ENCODE measurements at regions not wholly inside any gene's neighbourhood (a gene's known extent, or its start where the extent isn't known, plus 50 kb on each side); places are given as distances from the start of the nearest gene placed in this dataset.
"Not testable (repeated sequence)": the region's sequence is repeated elsewhere in the genome, so short reads cannot be mapped to it uniquely, and the experiment has no call there.

GRCh38 chr13:62162860-62163259 is 747.2 kb upstream of the PCDH20 start:
- no peak for DNase-seq

GRCh38 chr13:62158520-62158919 is 742.9 kb upstream of the PCDH20 start:
- DNase-seq, result no peak

GRCh38 chr13:62151724-62152123 is 736.1 kb upstream of the PCDH20 start:
- not testable (repeated sequence) for DNase-seq

GRCh38 chr13:62142048-62142447 is 726.4 kb upstream of the PCDH20 start:
- no peak for DNase-seq

- DNase-seq, result no peak
Measured at GRCh38 chr13:62139597-62139996, 723.9 kb upstream of the PCDH20 start.

- DNase-seq, result no peak
Measured at GRCh38 chr13:62137629-62138405, 722.2 kb upstream of the PCDH20 start.

- no peak for DNase-seq
Measured at GRCh38 chr13:62131604-62132003, 716.0 kb upstream of the PCDH20 start.

- DNase-seq, result no peak
Measured at GRCh38 chr13:62130062-62130970, 714.7 kb upstream of the PCDH20 start.

- DNase-seq, result no peak
Measured at GRCh38 chr13:62129000-62129551, 713.4 kb upstream of the PCDH20 start.

GRCh38 chr13:62126400-62126799 is 710.8 kb upstream of the PCDH20 start:
- DNase-seq, result no peak

GRCh38 chr13:62125451-62125850 is 709.8 kb upstream of the PCDH20 start:
- no peak for DNase-seq

GRCh38 chr13:62123409-62123808 is 707.8 kb upstream of the PCDH20 start:
- no peak for DNase-seq

- no peak for DNase-seq
Measured at GRCh38 chr13:62122434-62122833, 706.8 kb upstream of the PCDH20 start.

- peak; percentile 1 for DNase-seq
Measured at GRCh38 chr13:62119739-62120700, 704.4 kb upstream of the PCDH20 start.

GRCh38 chr13:62115831-62116230 is 700.2 kb upstream of the PCDH20 start:
- DNase-seq, result no peak

- DNase-seq, result peak; percentile 2
Measured at GRCh38 chr13:62113179-62113578, 697.5 kb upstream of the PCDH20 start.

- DNase-seq, result no peak
Measured at GRCh38 chr13:62110079-62110478, 694.4 kb upstream of the PCDH20 start.

GRCh38 chr13:62104136-62104535 is 688.5 kb upstream of the PCDH20 start:
- not testable (repeated sequence) for DNase-seq

GRCh38 chr13:62096652-62097051 is 681.0 kb upstream of the PCDH20 start:
- DNase-seq, result no peak

- no peak for DNase-seq
Measured at GRCh38 chr13:62094932-62095331, 679.3 kb upstream of the PCDH20 start.

GRCh38 chr13:62093984-62094780 is 678.5 kb upstream of the PCDH20 start:
- DNase-seq, result no peak

GRCh38 chr13:62092949-62093348 is 677.3 kb upstream of the PCDH20 start:
- no peak for DNase-seq
